ENCODE measurements at regions not wholly inside any gene's neighbourhood (a gene's known extent, or its start where the extent isn't known, plus 50 kb on each side); places are given as distances from the start of the nearest gene placed in this dataset.

DNA sequence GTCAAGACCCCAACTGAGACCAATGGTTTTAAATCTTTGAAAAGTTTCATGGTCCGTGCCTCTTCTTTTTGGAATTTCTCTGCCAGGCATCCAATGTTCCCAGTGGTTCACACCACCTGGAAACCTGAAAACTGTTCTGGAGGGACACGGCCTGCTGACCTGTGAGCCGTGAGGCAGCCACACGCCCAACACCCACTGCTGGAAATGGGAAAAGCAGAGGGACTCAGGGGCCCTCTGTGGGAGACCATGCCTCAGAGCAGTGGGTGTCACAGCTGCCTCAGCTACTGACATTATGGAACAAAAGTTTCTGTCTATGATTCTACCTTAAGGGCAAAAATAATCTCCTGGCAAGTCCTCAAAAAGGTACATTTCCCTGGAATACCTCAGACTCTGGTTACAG, 70.4 kb upstream of the VIPR2 start:
- TF ChIP-seq POLR2A (IDR thresholded peaks at IDR 0.05) (no peak), POLR2AphosphoS5 (IDR thresholded peaks at IDR 0.05) (no peak)
- TF ChIP-seq, protein P1, sequence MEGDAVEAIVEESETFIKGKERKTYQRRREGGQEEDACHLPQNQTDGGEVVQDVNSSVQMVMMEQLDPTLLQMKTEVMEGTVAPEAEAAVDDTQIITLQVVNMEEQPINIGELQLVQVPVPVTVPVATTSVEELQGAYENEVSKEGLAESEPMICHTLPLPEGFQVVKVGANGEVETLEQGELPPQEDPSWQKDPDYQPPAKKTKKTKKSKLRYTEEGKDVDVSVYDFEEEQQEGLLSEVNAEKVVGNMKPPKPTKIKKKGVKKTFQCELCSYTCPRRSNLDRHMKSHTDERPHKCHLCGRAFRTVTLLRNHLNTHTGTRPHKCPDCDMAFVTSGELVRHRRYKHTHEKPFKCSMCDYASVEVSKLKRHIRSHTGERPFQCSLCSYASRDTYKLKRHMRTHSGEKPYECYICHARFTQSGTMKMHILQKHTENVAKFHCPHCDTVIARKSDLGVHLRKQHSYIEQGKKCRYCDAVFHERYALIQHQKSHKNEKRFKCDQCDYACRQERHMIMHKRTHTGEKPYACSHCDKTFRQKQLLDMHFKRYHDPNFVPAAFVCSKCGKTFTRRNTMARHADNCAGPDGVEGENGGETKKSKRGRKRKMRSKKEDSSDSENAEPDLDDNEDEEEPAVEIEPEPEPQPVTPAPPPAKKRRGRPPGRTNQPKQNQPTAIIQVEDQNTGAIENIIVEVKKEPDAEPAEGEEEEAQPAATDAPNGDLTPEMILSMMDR (IDR thresholded peaks at IDR 0.05), result no peak
